H1 (cell line): ENCODE measurements at regions not wholly inside any gene's neighbourhood (a gene's known extent, or its start where the extent isn't known, plus 50 kb on each side); places are given as distances from the start of the nearest gene placed in this dataset.

Source experiments
- CTCF ChIA-PET: fragments of 300-600 bp; sonication (Branson Sonifier 250); formaldehyde crosslinking; loops from one replicate; lab custom pipeline; 2021; ENCODE audit not compliant: partially characterized antibody; lab: Charles Lee
- POLR2A ChIA-PET: fragments of 300-600 bp; sonication (Branson Sonifier 250); formaldehyde crosslinking; loops from one replicate; lab custom pipeline; 2021; ENCODE audit warnings: inconsistent platforms; ENCODE audit not compliant: partially characterized antibody; lab: Charles Lee
- DNase-seq, 2 experiments: peaks; one replicate each; pipeline versions ENCODE4 v3.0.0 to v3.0.0-alpha.2; 2010 to 2022; ENCODE audit warnings: low spot score in 2 of 2, low read depth in 1 of 2, mixed read lengths in 1 of 2
- FAIRE-seq: peaks from 2 replicates; lab custom pipeline; 2011; peaks lifted over from hg19 to GRCh38; lab: Jason Lieb, UNC
- H2AFZ ChIP-seq: 2 replicates; pipeline ENCODE4 v1.8.1; 2012; ENCODE audit warnings: low read length, inconsistent platforms
- H2AK5ac ChIP-seq: 2 replicates; pipeline ENCODE4 v1.6.1; 2013; ENCODE audit warnings: low read depth, low read length
- H2BK120ac ChIP-seq: replicated peaks from 2 replicates; pipeline ENCODE3; 2013; ENCODE audit warnings: low read depth, low read length, inconsistent platforms
- H2BK12ac ChIP-seq: 2 replicates; pipeline ENCODE4 v1.6.1; 2013; ENCODE audit warnings: low read depth, low read length
- H2BK15ac ChIP-seq: 2 replicates; pipeline ENCODE4 v1.6.1; 2013; ENCODE audit warnings: low read length
- H2BK20ac ChIP-seq: 2 replicates; pipeline ENCODE4 v1.6.1; 2013; ENCODE audit warnings: low read length
- H2BK5ac ChIP-seq: 2 replicates; pipeline ENCODE4 v1.6.1; 2013; ENCODE audit warnings: low read depth, low read length
- H3K14ac ChIP-seq: 2 replicates; pipeline ENCODE4 v1.6.1; 2013; ENCODE audit warnings: inconsistent platforms; ENCODE audit not compliant: insufficient read length
- H3K18ac ChIP-seq: 2 replicates; pipeline ENCODE4 v1.6.1; 2013; ENCODE audit warnings: low read length; ENCODE audit errors: extremely low read depth
- H3K23ac ChIP-seq: 2 replicates; pipeline ENCODE4 v1.6.1; 2013; ENCODE audit warnings: inconsistent platforms; ENCODE audit not compliant: insufficient read length
- H3K23me2 ChIP-seq: 2 replicates; pipeline ENCODE4 v1.6.1; 2013; ENCODE audit warnings: low read depth, low read length
- H3K27ac ChIP-seq: 2 replicates; pipeline ENCODE4 v1.6.1; 2011; ENCODE audit warnings: low read depth, low read length, inconsistent platforms
- H3K27me3 ChIP-seq, 4 experiments: replicated peaks in 1 of 4; 1 replicate in 1 of 4; 2 replicates in 3 of 4; pipeline versions ENCODE4 v1.6.1 to v1.8.1; 2011 to 2013; ENCODE audit warnings: low read length in 3 of 4, mild to moderate bottlenecking in 3 of 4, inconsistent platforms in 2 of 4, mixed read lengths in 2 of 4, moderate library complexity in 1 of 4; ENCODE audit not compliant: control insufficient read depth in 3 of 4, insufficient read depth in 3 of 4; ENCODE audit errors: extremely low read depth in 1 of 4
- H3K36me3 ChIP-seq, 4 experiments: 2 replicates each; pipeline versions ENCODE4 v1.6.1 to v1.8.1; 2011 to 2013; ENCODE audit warnings: mild to moderate bottlenecking in 4 of 4, low read length in 3 of 4, moderate library complexity in 2 of 4, control low read depth in 1 of 4, inconsistent platforms in 1 of 4; ENCODE audit not compliant: insufficient read depth in 4 of 4, control insufficient read depth in 2 of 4
- H3K4ac ChIP-seq: replicated peaks from 2 replicates; pipeline ENCODE3; 2013; ENCODE audit warnings: low read length, low read depth, mixed read lengths, inconsistent platforms; ENCODE audit not compliant: insufficient read length
- H3K4me1 ChIP-seq, 4 experiments: replicated peaks in 1 of 4; 1 replicate in 1 of 4; 2 replicates in 3 of 4; pipeline versions ENCODE4 v1.6.1 to v1.8.1; 2011 to 2013; ENCODE audit warnings: low read length in 3 of 4, inconsistent platforms in 2 of 4, mixed read lengths in 1 of 4; ENCODE audit not compliant: insufficient read depth in 4 of 4, control insufficient read depth in 3 of 4
- H3K4me2 ChIP-seq, 2 experiments: 2 replicates each; pipeline versions ENCODE4 v1.6.1 to v1.8.1; 2011 to 2013; ENCODE audit warnings: low read depth in 2 of 2, low read length in 2 of 2, control low read depth in 1 of 2, inconsistent platforms in 1 of 2, mild to moderate bottlenecking in 1 of 2; ENCODE audit not compliant: insufficient read depth in 1 of 2
- H3K4me3 ChIP-seq, 4 experiments: fragments of 200-600, 300-600 bp in 1 of 4; sonication (generic), shearing (Covaris generic), sonication (Bioruptor Twin) in 1 of 4; 2 replicates each; pipeline versions ENCODE4 v1.5.1 to v1.8.1; 2011 to 2016; ENCODE audit warnings: low read length in 4 of 4, low read depth in 3 of 4, control low read depth in 2 of 4, inconsistent platforms in 2 of 4, mild to moderate bottlenecking in 2 of 4, mixed read lengths in 1 of 4, moderate library complexity in 1 of 4; ENCODE audit not compliant: insufficient read depth in 2 of 4; ENCODE audit errors: extremely low read depth in 1 of 4
- H3K56ac ChIP-seq: replicated peaks from 2 replicates; pipeline ENCODE3; 2013; ENCODE audit warnings: low read depth, mild to moderate bottlenecking, mixed read lengths, low read length, inconsistent platforms; ENCODE audit not compliant: insufficient read length
- H3K79me1 ChIP-seq: 2 replicates; pipeline ENCODE4 v1.6.1; 2013; ENCODE audit warnings: low read depth, low read length, control low read depth
- H3K79me2 ChIP-seq, 2 experiments: 2 replicates each; pipeline versions ENCODE4 v1.6.1 to v1.8.1; 2012 to 2013; ENCODE audit warnings: low read length in 2 of 2, mild to moderate bottlenecking in 2 of 2, inconsistent platforms in 1 of 2; ENCODE audit not compliant: insufficient read depth in 2 of 2, control insufficient read depth in 1 of 2
- H3K9ac ChIP-seq, 4 experiments: replicated peaks in 1 of 4; 1 replicate in 1 of 4; 2 replicates in 3 of 4; pipeline versions ENCODE4 v1.6.1 to v1.8.1; 2011 to 2013; ENCODE audit warnings: low read depth in 3 of 4, low read length in 3 of 4, control low read depth in 2 of 4, mild to moderate bottlenecking in 2 of 4, moderate library complexity in 2 of 4, inconsistent platforms in 1 of 4; ENCODE audit errors: extremely low read depth in 1 of 4
- H3K9me3 ChIP-seq, 2 experiments: 2 replicates each; pipeline versions ENCODE4 v1.6.1 to v1.8.1; 2012 to 2013; ENCODE audit warnings: mild to moderate bottlenecking in 2 of 2, moderate library complexity in 2 of 2, control low read depth in 1 of 2, inconsistent platforms in 1 of 2, low read depth in 1 of 2, low read length in 1 of 2, mixed read lengths in 1 of 2; ENCODE audit not compliant: insufficient read depth in 2 of 2
- H4K20me1 ChIP-seq, 2 experiments: replicated peaks in 1 of 2; 2 replicates each; pipeline versions ENCODE3 to v1.8.1; 2011 to 2013; ENCODE audit warnings: inconsistent platforms in 2 of 2, low read length in 2 of 2, mild to moderate bottlenecking in 1 of 2; ENCODE audit not compliant: insufficient read depth in 2 of 2, control insufficient read depth in 1 of 2
- H4K5ac ChIP-seq: 2 replicates; pipeline ENCODE4 v1.6.1; 2013; ENCODE audit warnings: low read length, low read depth, mixed read lengths, inconsistent platforms; ENCODE audit not compliant: insufficient read length
- H4K8ac ChIP-seq: 2 replicates; pipeline ENCODE4 v1.8.0; 2013; ENCODE audit warnings: mild to moderate bottlenecking, moderate library complexity, low read length, inconsistent platforms; ENCODE audit not compliant: insufficient read depth; ENCODE audit errors: extremely low read depth
- H4K91ac ChIP-seq: replicated peaks from 2 replicates; pipeline ENCODE3; 2013; ENCODE audit warnings: low read length, mixed read lengths, inconsistent platforms; ENCODE audit not compliant: insufficient read length
- ASH2L ChIP-seq: fragments of 200-600, 300-600 bp; sonication (generic); IDR thresholded peaks from one replicate; pipeline ENCODE4 v1.7.1; 2017; ENCODE audit warnings: low read length
- CBX5 ChIP-seq: fragments of 300-800, 300-1000 bp; sonication (generic); IDR thresholded peaks from 2 replicates; pipeline ENCODE4 v1.7.1; 2016; ENCODE audit warnings: antibody characterized with exemption, low read length, low read depth
- CHD1 ChIP-seq: IDR thresholded peaks from 2 replicates; pipeline ENCODE4 v1.6.1; 2012; ENCODE audit warnings: low read depth, low read length, improper control_type of control experiment
- GTF2F1 ChIP-seq: IDR thresholded peaks from 2 replicates; pipeline ENCODE4 v1.6.1; 2012; ENCODE audit warnings: low read depth, low read length, improper control_type of control experiment, borderline replicate concordance
- SIN3A ChIP-seq, 2 experiments: IDR thresholded peaks in 1 of 2; conservative IDR thresholded peaks in 1 of 2; 2 replicates each; pipeline ENCODE4 v1.6.1; 2011 to 2012; ENCODE audit warnings: low read length in 2 of 2, improper control_type of control experiment in 1 of 2, low read depth in 1 of 2, mild to moderate bottlenecking in 1 of 2
- SP4 ChIP-seq: IDR thresholded peaks from 2 replicates; pipeline ENCODE4 v1.6.1; 2012; ENCODE audit warnings: low read length, inconsistent platforms
- WGBS, 2 experiments: shearing (Covaris generic) in 1 of 2; methylation state at CpG; one replicate each; pipeline versions ENCODE4 v1.1.6 to v1.1.7; 2013 to 2015; ENCODE audit warnings: low lambda C conversion rate in 2 of 2, mixed read lengths in 2 of 2, inconsistent platforms in 1 of 2, low coverage in 1 of 2, missing lambda C conversion rate in 1 of 2; ENCODE audit not compliant: insufficient replicate concordance in 2 of 2, insufficient coverage in 1 of 2, insufficient read length in 1 of 2; ENCODE audit errors: extremely low coverage in 1 of 2, missing lambda C conversion rate in 1 of 2; 5-methylcytosine and 5-hydroxymethylcytosine counted together

DNA sequence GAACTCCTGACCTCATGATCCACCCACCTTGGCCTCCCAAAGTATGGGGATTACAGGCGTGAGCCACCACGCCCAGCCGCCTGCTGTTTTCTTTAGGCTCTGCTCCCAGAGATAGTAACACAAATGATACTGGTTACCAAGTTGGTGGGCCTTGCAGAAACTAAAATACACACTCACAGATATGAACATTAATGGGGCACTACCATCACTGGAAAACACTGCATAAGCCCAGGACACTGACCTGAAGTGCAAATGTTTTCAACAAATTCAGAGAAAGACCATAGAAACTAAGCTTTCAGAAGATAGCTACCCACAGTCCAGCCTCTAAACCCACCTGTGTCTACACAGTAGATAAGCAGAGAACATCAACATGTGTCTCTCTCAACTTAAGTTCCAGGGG is 180.5 kb downstream of the FCRL5 start:
- Histone ChIP-seq H3K9me3 (no peaks in the 10 kb centered on the region), H3K4ac (no peak overlapping the region), H2AK5ac (no peak overlapping the region), H3K79me1 (no peaks in the 10 kb centered on the region), H3K27me3 (no peaks in the 10 kb centered on the region), H3K4me3 (no peak overlapping the region), H4K91ac (no peak overlapping the region), H2AFZ (no peak overlapping the region), H3K4me1 (no peaks in the 10 kb centered on the region; a peak in 1 of 7 replicates), H2BK20ac (no peak overlapping the region), H2BK120ac (no peak overlapping the region), H4K8ac (no peak overlapping the region), H3K23ac (no peak overlapping the region), H3K4me2 (no peak overlapping the region), H3K9ac (no peak overlapping the region), H2BK15ac (no peak overlapping the region), H3K27ac (no peak overlapping the region), H4K5ac (no peak overlapping the region), H3K36me3 (no peaks in the 10 kb centered on the region), H3K56ac (no peak overlapping the region), H2BK5ac (no peak overlapping the region), H3K18ac (no peak overlapping the region), H3K14ac (no peak overlapping the region), H3K79me2 (no peaks in the 10 kb centered on the region), H2BK12ac (no peak overlapping the region), H3K23me2 (no peaks in the 10 kb centered on the region), H4K20me1 (no peaks in the 10 kb centered on the region)
- DNase-seq (peak in 1 of 2 experiments; percentile 17), FAIRE-seq (no peak)
- CTCF ChIA-PET = interaction anchor here (0.7 to 3.4 kb wide), 19 partner anchors 8 to 320 kb away, joined by 3 to 27 read pairs (median 4); no protein-coding TSS in a partner anchor
- no peak for TF ChIP-seq SP4
- TF ChIP-seq CBX5 = no peak
- no peak for TF ChIP-seq GTF2F1
- TF ChIP-seq CHD1 = no peak
- no peak for TF ChIP-seq ASH2L
- TF ChIP-seq SIN3A (conservative IDR thresholded peaks at IDR 0.05 in 1 of 2, IDR thresholded peaks at IDR 0.05 in 1 of 2; ENCODE audit: low read depth in 1 of 2, low read length in 2 of 2) = no peak
- WGBS, 2 experiments = 100% methylated on average over 3 of the region's 3 CpGs; no CpG with 5 or more reads in 1 of the 2 experiments
- POLR2A ChIA-PET = no interaction called here
